ENCODE measurements at regions not wholly inside any gene's neighbourhood (a gene's known extent, or its start where the extent isn't known, plus 50 kb on each side); places are given as distances from the start of the nearest gene placed in this dataset.

- TF ChIP-seq CTCF (IDR thresholded peaks at IDR 0.05; ENCODE audit: low read depth, low read length): no peak
- H3K4me3 ChIP-seq (ENCODE audit: low read depth, low read length): no peak overlapping the region
Measured at GRCh38 chr2:16033032-16033293, 92.6 kb downstream of the MYCN start.

DNA sequence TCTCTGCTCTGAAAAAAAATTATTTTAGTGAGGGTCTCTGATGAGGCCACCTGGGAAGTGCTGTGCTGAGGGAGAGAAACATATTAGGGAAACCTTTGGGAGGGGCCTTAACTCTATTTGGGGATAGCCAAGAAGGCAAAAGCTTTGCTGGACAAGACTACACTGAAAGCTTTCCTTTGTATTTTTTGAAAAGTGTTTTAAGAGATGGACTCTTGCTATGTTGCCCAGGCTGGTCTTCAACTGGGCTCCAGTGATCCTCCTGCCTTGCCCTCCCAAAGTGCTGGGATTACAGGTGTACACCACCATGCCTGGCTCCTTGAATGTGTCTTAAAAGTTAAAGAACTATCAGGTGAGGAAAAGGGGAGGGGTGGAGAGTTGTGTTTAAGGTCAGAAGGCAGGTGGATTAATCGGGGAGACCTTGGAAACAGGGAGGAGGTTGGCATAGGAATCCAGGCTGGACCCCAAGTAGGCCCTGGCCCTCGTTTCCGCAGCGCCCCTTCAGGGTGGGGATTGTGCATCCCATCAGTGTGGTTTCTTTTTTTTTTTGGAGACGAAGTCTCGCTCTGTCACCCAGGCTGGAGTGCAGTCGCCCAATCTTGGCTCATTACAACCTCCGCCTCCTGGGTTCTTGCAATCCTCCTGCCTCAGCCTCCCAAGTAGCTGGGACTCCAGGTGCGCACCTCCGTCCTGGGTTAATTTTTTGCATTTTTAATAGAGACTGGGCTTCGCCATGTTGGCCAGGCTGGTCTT is 92.1 kb downstream of the MYCN start:
- no peak for TF ChIP-seq CTCF (IDR thresholded peaks at IDR 0.05; ENCODE audit: low read depth, low read length)
- no peak overlapping the region for H3K4me3 ChIP-seq (ENCODE audit: low read depth, low read length)

- H3K4me3 ChIP-seq (ENCODE audit: low read depth, low read length): no peak overlapping the region
- no peak for TF ChIP-seq CTCF (IDR thresholded peaks at IDR 0.05; ENCODE audit: low read depth, low read length)
Measured at GRCh38 chr2:16031848-16032159, 91.5 kb downstream of the MYCN start.

- H3K4me3 ChIP-seq (ENCODE audit: low read depth, low read length): no peak overlapping the region
- no peak for TF ChIP-seq CTCF (IDR thresholded peaks at IDR 0.05; ENCODE audit: low read depth, low read length)
Measured at GRCh38 chr2:16031058-16031847, 90.9 kb downstream of the MYCN start.

DNA sequence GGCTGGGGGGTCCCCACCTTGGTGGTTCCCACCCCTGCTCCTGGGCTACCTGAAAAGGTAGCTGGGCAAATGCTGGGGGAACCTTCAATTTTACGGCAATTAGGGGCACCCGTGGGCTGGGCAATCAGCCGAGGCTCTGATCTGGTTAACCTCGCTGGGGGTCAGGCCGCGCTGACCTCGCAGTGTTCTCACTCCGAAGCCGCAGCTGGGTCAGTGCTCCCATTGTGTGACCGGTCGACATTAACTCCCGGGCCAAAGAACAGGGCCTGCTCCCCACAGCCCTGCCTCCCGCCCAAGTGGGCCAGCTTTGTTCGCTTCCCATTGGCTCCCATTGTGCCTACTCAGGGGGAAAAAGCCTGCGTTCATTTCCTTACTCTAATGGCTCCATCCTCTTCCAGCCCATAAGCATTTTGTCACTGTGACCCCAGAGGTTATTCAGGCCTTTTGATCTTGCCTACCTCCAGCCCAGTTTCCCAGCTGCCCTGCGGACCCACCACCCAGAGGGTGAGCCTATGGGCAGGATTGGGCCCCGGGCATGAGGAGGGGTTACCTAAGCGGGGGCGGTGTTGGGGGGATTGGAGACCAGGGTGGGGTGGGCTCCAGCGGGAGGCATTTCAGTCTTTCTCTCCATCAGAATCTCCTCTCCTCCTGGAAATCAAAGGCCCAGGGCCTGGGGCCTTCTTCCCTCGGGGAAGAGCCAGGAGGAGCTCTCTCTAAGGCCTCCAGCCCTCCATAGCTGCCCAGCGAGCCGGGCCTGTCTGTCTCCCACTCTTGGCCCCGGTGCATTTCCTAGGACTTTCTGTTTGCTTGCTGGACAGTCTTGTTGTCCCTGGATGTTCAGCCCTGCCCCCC is 90.1 kb downstream of the MYCN start:
- no peak for TF ChIP-seq CTCF (IDR thresholded peaks at IDR 0.05; ENCODE audit: low read depth, low read length)
- H3K4me3 ChIP-seq (ENCODE audit: low read depth, low read length): no peak overlapping the region

GRCh38 chr2:16028644-16029043 is 88.3 kb downstream of the MYCN start:
- TF ChIP-seq CTCF (IDR thresholded peaks at IDR 0.05; ENCODE audit: low read depth, low read length): no peak

More at GRCh38 chr2:16028644-16029043, 88.3 kb downstream of the MYCN start:
- no peak overlapping the region for H3K4me3 ChIP-seq (ENCODE audit: low read depth, low read length)
